DND-41 (cell line): ENCODE measurements at regions not wholly inside any gene's neighbourhood (a gene's known extent, or its start where the extent isn't known, plus 50 kb on each side); places are given as distances from the start of the nearest gene placed in this dataset.

ENCODE experiments used
- ATAC-seq: fragments of 200-7000 bp; cut with Tn5 transposase; 3 replicates; pipeline ENCODE4 v1.9.1; 2021; ENCODE audit warnings: low read depth; ENCODE audit not compliant: insufficient read depth
- DNase-seq: peaks from one replicate; pipeline ENCODE4 v3.0.0-alpha.2; 2020
- H2AFZ ChIP-seq: 2 replicates; pipeline ENCODE4 v1.6.0; 2012; ENCODE audit warnings: low read depth, low read length
- H3K27ac ChIP-seq: 2 replicates; pipeline ENCODE4 v1.5.1; 2012; ENCODE audit warnings: low read length, inconsistent platforms
- H3K27me3 ChIP-seq: fragments of 200-600 bp; sonication (generic); 2 replicates; pipeline ENCODE4 v1.6.0; 2012; ENCODE audit warnings: low read length, mild to moderate bottlenecking, inconsistent platforms; ENCODE audit not compliant: insufficient read depth, poor library complexity
- H3K36me3 ChIP-seq: 2 replicates; pipeline ENCODE4 v1.5.1; 2012; ENCODE audit warnings: low read length, inconsistent platforms; ENCODE audit not compliant: insufficient read depth
- H3K4me1 ChIP-seq: 2 replicates; pipeline ENCODE4 v1.5.1; 2012; ENCODE audit warnings: mild to moderate bottlenecking, low read length; ENCODE audit not compliant: insufficient read depth
- H3K4me2 ChIP-seq: 2 replicates; pipeline ENCODE4 v1.6.0; 2012; ENCODE audit warnings: mild to moderate bottlenecking, moderate library complexity, low read length, inconsistent platforms; ENCODE audit not compliant: insufficient read depth
- H3K4me3 ChIP-seq, 2 experiments: fragments of 200-600 bp in 1 of 2; shearing (Covaris generic) in 1 of 2; 2 replicates each; pipeline ENCODE4 v1.5.1; 2012 to 2016; ENCODE audit warnings: inconsistent platforms in 2 of 2, low read length in 2 of 2, mild to moderate bottlenecking in 2 of 2, low read depth in 1 of 2, moderate library complexity in 1 of 2
- H3K79me2 ChIP-seq: 2 replicates; pipeline ENCODE4 v1.6.0; 2012; ENCODE audit warnings: low read length, inconsistent platforms; ENCODE audit not compliant: insufficient read depth
- H3K9ac ChIP-seq: 2 replicates; pipeline ENCODE4 v1.6.0; 2012; ENCODE audit warnings: low read depth, mild to moderate bottlenecking, inconsistent platforms, low read length, moderate library complexity
- H3K9me3 ChIP-seq: 2 replicates; pipeline ENCODE4 v1.5.1; 2012; ENCODE audit warnings: low read length, moderate library complexity, mild to moderate bottlenecking, inconsistent platforms; ENCODE audit not compliant: insufficient read depth, severe bottlenecking
- H4K20me1 ChIP-seq: 2 replicates; pipeline ENCODE4 v1.6.0; 2012; ENCODE audit warnings: low read length; ENCODE audit not compliant: insufficient read depth
- CTCF ChIP-seq: IDR thresholded peaks from 2 replicates; pipeline ENCODE4 v1.5.1; 2012; ENCODE audit warnings: borderline replicate concordance, low read length, moderate library complexity, mild to moderate bottlenecking; ENCODE audit not compliant: poor library complexity, severe bottlenecking; ENCODE audit errors: extremely low read depth
- EZH2 ChIP-seq: IDR thresholded peaks from 3 replicates; pipeline ENCODE4 v1.6.1; 2012; ENCODE audit warnings: borderline replicate concordance, low read depth, mild to moderate bottlenecking, moderate library complexity, low read length, inconsistent platforms; ENCODE audit not compliant: severe bottlenecking

GRCh38 chr5:98454904-98455303 lies 318.6 kb upstream of the RGMB start:
- Histone ChIP-seq H3K9ac (no peak overlapping the region), H3K4me1 (no peaks in the 10 kb centered on the region), H4K20me1 (no peaks in the 10 kb centered on the region), H3K4me3 (no peak overlapping the region), H3K27ac (no peak overlapping the region), H3K4me2 (no peak overlapping the region), H3K36me3 (no peaks in the 10 kb centered on the region), H3K79me2 (no peaks in the 10 kb centered on the region), H3K9me3 (no peaks in the 10 kb centered on the region), H3K27me3 (no peaks in the 10 kb centered on the region), H2AFZ (no peak overlapping the region)
- no peak for ATAC-seq
- no peak for DNase-seq
- TF ChIP-seq EZH2 (no peak), CTCF (no peak)

DNA sequence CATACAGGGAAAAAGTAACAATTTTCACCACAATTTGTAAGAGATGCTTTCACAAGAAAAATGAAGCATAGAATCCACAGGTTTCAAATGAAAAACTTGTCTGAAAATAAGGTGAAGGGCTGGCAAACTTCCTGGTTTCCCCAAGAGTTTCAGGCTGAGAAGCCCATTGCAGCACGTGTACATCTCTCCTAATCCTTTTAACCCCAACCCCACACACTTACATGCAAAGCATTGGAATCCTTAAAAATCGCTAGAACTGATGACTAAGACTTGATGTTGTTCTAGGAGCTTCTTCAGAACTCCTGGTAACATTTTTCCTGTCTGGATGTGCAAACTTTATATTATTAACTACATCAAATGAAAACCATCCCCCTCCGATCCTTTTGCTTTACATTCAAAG lies 317.8 kb upstream of the RGMB start:
- no peaks in the 10 kb centered on the region for H3K36me3 ChIP-seq
- H3K4me1 ChIP-seq = no peaks in the 10 kb centered on the region
- no peaks in the 10 kb centered on the region for H3K9me3 ChIP-seq
- DNase-seq (no peak), ATAC-seq (no peak)
- no peak overlapping the region for H3K4me2 ChIP-seq
- no peaks in the 10 kb centered on the region for H3K79me2 ChIP-seq
- H3K27me3 ChIP-seq = no peaks in the 10 kb centered on the region
- no peak overlapping the region for H3K27ac ChIP-seq
- no peak overlapping the region for H3K9ac ChIP-seq
- H3K4me3 ChIP-seq = no peak overlapping the region
- TF ChIP-seq EZH2 = no peak
- no peak for TF ChIP-seq CTCF
- H2AFZ ChIP-seq = no peak overlapping the region
- no peaks in the 10 kb centered on the region for H4K20me1 ChIP-seq

DNA sequence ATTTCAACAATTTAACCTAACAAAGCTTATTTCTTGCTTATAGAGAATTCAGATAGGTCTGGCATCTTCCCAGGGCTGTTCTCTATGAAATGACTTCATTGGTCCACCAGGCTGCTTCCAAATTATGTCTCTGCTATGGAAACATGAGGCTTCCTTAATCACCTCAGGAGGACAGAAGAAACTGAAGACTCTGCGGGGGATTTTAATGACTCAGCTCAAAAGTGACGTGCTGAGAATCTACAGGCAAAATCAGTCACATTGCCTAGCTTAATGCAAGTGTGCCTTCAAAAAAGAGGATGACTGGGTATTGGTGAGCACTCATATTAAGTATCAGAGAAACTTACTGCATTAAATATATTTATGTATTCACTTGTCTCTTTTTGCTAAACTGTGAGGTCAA lies 315.5 kb upstream of the RGMB start:
- ATAC-seq = no peak
- H3K9ac ChIP-seq = no peak overlapping the region
- no peaks in the 10 kb centered on the region for H3K9me3 ChIP-seq
- H3K4me1 ChIP-seq = no peaks in the 10 kb centered on the region
- DNase-seq = no peak
- TF ChIP-seq EZH2 (no peak), CTCF (no peak)
- no peak overlapping the region for H3K27ac ChIP-seq
- no peak overlapping the region for H3K4me2 ChIP-seq
- no peak overlapping the region for H2AFZ ChIP-seq
- H4K20me1 ChIP-seq = no peaks in the 10 kb centered on the region
- no peaks in the 10 kb centered on the region for H3K27me3 ChIP-seq
- no peaks in the 10 kb centered on the region for H3K36me3 ChIP-seq
- H3K4me3 ChIP-seq = no peak overlapping the region
- H3K79me2 ChIP-seq = no peaks in the 10 kb centered on the region

- TF ChIP-seq CTCF (no peak), EZH2 (no peak)
- Histone ChIP-seq H3K9me3 (no peaks in the 10 kb centered on the region), H3K4me2 (no peak overlapping the region), H3K4me3 (no peak overlapping the region), H3K27ac (no peak overlapping the region), H3K4me1 (no peaks in the 10 kb centered on the region), H2AFZ (no peak overlapping the region), H3K9ac (no peak overlapping the region), H3K36me3 (no peaks in the 10 kb centered on the region), H4K20me1 (no peaks in the 10 kb centered on the region), H3K27me3 (no peaks in the 10 kb centered on the region), H3K79me2 (no peaks in the 10 kb centered on the region)
- DNase-seq (no peak), ATAC-seq (no peak)
These were observed 314.7 kb upstream of the RGMB start for GRCh38 chr5:98458726-98459125.
